RWPE2 (cell line): ENCODE measurements at regions not wholly inside any gene's neighbourhood (a gene's known extent, or its start where the extent isn't known, plus 50 kb on each side); places are given as distances from the start of the nearest gene placed in this dataset.

ENCODE experiments used
- ATAC-seq: fragments of 200-7000 bp; cut with Tn5 transposase; 3 replicates; pipeline ENCODE4 v1.9.1; 2021; ENCODE audit warnings: low read depth
- DNase-seq: peaks from one replicate; pipeline ENCODE4 v3.0.0-alpha.2; 2020; ENCODE audit warnings: low spot score
- H3K27ac ChIP-seq: fragments of 450-650 bp; 2 replicates; pipeline ENCODE4 v1.5.1; 2017; ENCODE audit warnings: mild to moderate bottlenecking; ENCODE audit not compliant: poor library complexity, severe bottlenecking
- H3K27me3 ChIP-seq: fragments of 250-450 bp; sonication (Bioruptor Pico); 2 replicates; pipeline ENCODE4 v1.5.1; 2021; ENCODE audit warnings: mild to moderate bottlenecking, moderate library complexity; ENCODE audit not compliant: insufficient read depth, poor library complexity, severe bottlenecking
- H3K36me3 ChIP-seq: fragments of 250-450 bp; sonication (Bioruptor Pico); 2 replicates; pipeline ENCODE4 v1.5.1; 2020; ENCODE audit warnings: low read depth, mild to moderate bottlenecking, moderate library complexity
- H3K4me1 ChIP-seq: fragments of 250-450 bp; sonication (Bioruptor Pico); 2 replicates; pipeline ENCODE4 v1.5.1; 2021; ENCODE audit warnings: mild to moderate bottlenecking, moderate library complexity; ENCODE audit not compliant: insufficient read depth, poor library complexity, severe bottlenecking
- H3K4me3 ChIP-seq: fragments of 250-450 bp; sonication (Bioruptor Pico); 2 replicates; pipeline ENCODE4 v1.5.1; 2021; ENCODE audit warnings: mild to moderate bottlenecking, moderate library complexity; ENCODE audit not compliant: severe bottlenecking
- H3K9me3 ChIP-seq: fragments of 250-450 bp; sonication (Bioruptor Pico); 2 replicates; pipeline ENCODE4 v1.5.1; 2021; ENCODE audit warnings: mild to moderate bottlenecking, moderate library complexity; ENCODE audit not compliant: severe bottlenecking
- TF ChIP-seq, protein P1 (sequence below): fragments of 450-650 bp; IDR thresholded peaks from one replicate; pipeline ENCODE4 v1.5.1; 2017; ENCODE audit warnings: mild to moderate bottlenecking, moderate library complexity; ENCODE audit not compliant: poor library complexity, severe bottlenecking

DNA sequence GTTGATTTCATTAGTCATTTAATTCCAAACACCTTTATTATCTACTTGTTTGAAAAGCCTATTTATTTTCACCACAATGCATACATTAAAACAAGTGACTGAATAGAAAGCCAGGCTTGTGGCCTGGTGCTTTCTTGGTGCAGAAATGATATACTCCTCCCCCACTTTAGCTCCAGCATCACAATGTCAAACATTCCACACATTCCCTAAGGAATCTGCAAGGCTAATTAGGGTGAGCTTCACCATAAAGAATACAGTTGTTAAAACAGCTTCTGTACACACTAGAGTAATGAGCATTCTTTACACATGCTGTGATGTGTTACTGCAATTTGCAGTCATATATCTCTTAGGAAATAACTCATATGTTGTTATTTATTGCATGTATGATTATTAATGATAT, 705.7 kb downstream of the CETN3 start:
- DNase-seq (no peak), ATAC-seq (no peak)
- TF ChIP-seq, protein P1, sequence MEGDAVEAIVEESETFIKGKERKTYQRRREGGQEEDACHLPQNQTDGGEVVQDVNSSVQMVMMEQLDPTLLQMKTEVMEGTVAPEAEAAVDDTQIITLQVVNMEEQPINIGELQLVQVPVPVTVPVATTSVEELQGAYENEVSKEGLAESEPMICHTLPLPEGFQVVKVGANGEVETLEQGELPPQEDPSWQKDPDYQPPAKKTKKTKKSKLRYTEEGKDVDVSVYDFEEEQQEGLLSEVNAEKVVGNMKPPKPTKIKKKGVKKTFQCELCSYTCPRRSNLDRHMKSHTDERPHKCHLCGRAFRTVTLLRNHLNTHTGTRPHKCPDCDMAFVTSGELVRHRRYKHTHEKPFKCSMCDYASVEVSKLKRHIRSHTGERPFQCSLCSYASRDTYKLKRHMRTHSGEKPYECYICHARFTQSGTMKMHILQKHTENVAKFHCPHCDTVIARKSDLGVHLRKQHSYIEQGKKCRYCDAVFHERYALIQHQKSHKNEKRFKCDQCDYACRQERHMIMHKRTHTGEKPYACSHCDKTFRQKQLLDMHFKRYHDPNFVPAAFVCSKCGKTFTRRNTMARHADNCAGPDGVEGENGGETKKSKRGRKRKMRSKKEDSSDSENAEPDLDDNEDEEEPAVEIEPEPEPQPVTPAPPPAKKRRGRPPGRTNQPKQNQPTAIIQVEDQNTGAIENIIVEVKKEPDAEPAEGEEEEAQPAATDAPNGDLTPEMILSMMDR = no peak
- Histone ChIP-seq H3K27ac (no peak overlapping the region), H3K27me3 (peaks cover 11% of the 10 kb centered on the region), H3K9me3 (no peaks in the 10 kb centered on the region), H3K4me1 (no peaks in the 10 kb centered on the region), H3K4me3 (no peak overlapping the region), H3K36me3 (no peaks in the 10 kb centered on the region)

DNA sequence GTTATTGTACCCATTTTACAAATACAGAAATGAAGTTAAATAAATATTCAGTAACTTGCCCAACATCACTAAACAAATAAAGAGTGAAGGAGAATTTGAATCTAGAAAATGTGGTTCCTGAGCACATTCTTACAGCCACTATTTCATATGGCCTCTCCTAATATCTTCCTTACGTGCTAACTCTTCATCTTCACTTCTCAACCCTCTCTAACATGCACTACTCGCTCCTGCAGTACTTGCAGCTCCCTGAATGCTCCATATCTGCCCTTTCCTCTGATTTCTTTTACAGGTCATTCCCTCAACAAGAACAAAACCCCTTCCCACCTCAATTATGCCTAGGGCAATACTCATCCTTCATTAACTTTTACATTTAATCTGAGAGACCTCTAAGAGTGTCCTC, 711.5 kb downstream of the CETN3 start:
- H3K27me3 ChIP-seq = peaks cover 3% of the 10 kb centered on the region
- no peaks in the 10 kb centered on the region for H3K4me1 ChIP-seq
- no peak for ATAC-seq
- no peaks in the 10 kb centered on the region for H3K36me3 ChIP-seq
- no peak overlapping the region for H3K27ac ChIP-seq
- no peak overlapping the region for H3K4me3 ChIP-seq
- H3K9me3 ChIP-seq = no peaks in the 10 kb centered on the region
- TF ChIP-seq, protein P1 = no peak
- no peak for DNase-seq

DNA sequence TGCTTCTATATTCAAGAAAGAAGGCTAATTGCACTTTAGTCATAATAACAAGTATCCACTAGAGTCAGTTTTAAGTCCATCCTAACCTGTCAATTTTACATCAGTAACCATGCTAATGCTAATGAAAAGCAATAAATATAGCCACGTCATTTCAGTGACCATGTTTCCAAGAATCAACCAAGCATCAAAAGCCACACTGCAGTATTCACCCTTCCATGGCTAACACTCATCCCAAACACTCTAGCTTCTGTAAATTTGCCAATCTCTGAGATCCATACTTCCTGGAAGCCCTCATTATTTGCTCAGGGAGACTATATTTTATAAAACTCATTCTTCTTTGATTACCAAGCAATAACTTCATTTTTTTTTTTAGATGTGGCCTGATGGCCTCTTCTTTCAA, 712.0 kb downstream of the CETN3 start:
- no peak overlapping the region for H3K27ac ChIP-seq
- DNase-seq (no peak), ATAC-seq (no peak)
- H3K4me1 ChIP-seq = no peaks in the 10 kb centered on the region
- no peak overlapping the region for H3K4me3 ChIP-seq
- H3K36me3 ChIP-seq = no peaks in the 10 kb centered on the region
- no peaks in the 10 kb centered on the region for H3K9me3 ChIP-seq
- peaks cover 3% of the 10 kb centered on the region for H3K27me3 ChIP-seq
- TF ChIP-seq, protein P1 = no peak

DNA sequence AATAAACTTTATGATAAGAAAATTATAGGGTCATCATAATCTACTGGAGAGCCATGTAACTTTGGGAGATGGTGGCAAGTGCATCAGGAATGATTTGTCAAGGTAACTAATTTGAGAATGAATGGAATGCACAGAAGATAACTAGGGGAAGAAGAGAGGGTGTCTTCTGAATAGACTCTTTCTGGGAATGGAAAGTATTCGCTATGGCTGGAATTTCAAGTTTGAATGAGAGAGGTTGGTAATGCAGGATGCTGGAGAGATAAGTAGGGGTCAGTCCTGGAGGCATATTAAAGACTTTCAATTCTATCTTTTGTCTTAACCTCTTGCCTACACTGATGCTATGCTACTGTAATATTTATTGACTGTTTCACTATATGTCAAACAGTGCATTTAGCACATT, 714.2 kb downstream of the CETN3 start:
- TF ChIP-seq, protein P1 = no peak
- peaks cover 3% of the 10 kb centered on the region for H3K27me3 ChIP-seq
- no peaks in the 10 kb centered on the region for H3K36me3 ChIP-seq
- no peak overlapping the region for H3K4me3 ChIP-seq
- H3K9me3 ChIP-seq = no peaks in the 10 kb centered on the region
- H3K27ac ChIP-seq = no peak overlapping the region
- no peaks in the 10 kb centered on the region for H3K4me1 ChIP-seq
- DNase-seq (no peak), ATAC-seq (no peak)

DNA sequence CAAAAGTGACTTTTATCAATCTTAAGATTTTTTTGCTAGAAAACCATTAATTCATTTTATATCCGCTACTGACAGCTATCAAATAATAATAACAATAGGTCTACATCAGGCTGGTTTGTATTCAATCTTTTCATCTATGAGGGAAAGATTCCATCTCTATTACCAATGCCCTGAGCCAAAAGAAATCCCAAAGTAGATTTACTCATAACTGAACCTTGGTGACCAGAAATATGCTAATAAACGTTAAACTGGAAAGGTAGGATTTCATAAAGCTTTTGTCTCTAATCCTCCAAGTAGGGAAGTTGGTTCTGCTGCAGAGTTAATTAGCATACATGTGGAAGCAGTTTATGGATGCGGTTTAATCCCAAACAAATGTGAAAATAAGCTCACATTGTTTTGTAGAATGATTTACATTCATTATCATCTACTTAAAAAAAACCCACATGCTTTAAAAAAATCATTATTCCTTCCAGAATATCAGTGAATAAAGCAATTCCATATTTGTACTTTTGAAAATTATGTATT, 715.5 kb downstream of the CETN3 start:
- Histone ChIP-seq H3K36me3 (no peaks in the 10 kb centered on the region), H3K27ac (no peak overlapping the region), H3K9me3 (no peaks in the 10 kb centered on the region), H3K27me3 (peaks cover 3% of the 10 kb centered on the region), H3K4me1 (no peaks in the 10 kb centered on the region), H3K4me3 (no peak overlapping the region)
- DNase-seq (no peak), ATAC-seq (no peak)
- TF ChIP-seq, protein P1 = no peak
